22Rv1 (cell line): ENCODE measurements at regions not wholly inside any gene's neighbourhood (a gene's known extent, or its start where the extent isn't known, plus 50 kb on each side); places are given as distances from the start of the nearest gene placed in this dataset.
"Not testable (repeated sequence)": the region's sequence is repeated elsewhere in the genome, so short reads cannot be mapped to it uniquely, and the experiment has no call there.

Experiments
- H3K27ac ChIP-seq: fragments of 450-650 bp; 2 replicates; pipeline ENCODE4 v1.5.1; 2017
- CTCF ChIP-seq: fragments of 450-650 bp; IDR thresholded peaks from 2 replicates; pipeline ENCODE4 v1.5.1; 2017; ENCODE audit warnings: mild to moderate bottlenecking
- ZFX ChIP-seq: fragments of 450-650 bp; IDR thresholded peaks from 2 replicates; pipeline ENCODE4 v1.6.1; 2017; ENCODE audit warnings: antibody characterized with exemption, borderline replicate concordance

GRCh38 chr12:131511803-131512561 lies 198.9 kb upstream of the SFSWAP start:
- no peak for TF ChIP-seq CTCF
- TF ChIP-seq ZFX, result no peak
- H3K27ac ChIP-seq, result no peak overlapping the region

GRCh38 chr12:131513606-131514005 lies 197.3 kb upstream of the SFSWAP start:
- TF ChIP-seq ZFX, result no peak
- TF ChIP-seq CTCF, result no peak

GRCh38 chr12:131520553-131520952 lies 190.3 kb upstream of the SFSWAP start:
- H3K27ac ChIP-seq, result not testable (repeated sequence)

More at GRCh38 chr12:131513606-131514005, 197.3 kb upstream of the SFSWAP start:
- no peak overlapping the region for H3K27ac ChIP-seq

- no peak overlapping the region for H3K27ac ChIP-seq
- TF ChIP-seq CTCF (no peak), ZFX (no peak)
Observed at GRCh38 chr12:131521326-131521725, 189.6 kb upstream of the SFSWAP start.

- H3K27ac ChIP-seq, result no peak overlapping the region
- no peak for TF ChIP-seq ZFX
- TF ChIP-seq CTCF, result no peak
Observed at GRCh38 chr12:131525795-131526508, 184.9 kb upstream of the SFSWAP start.

- no peak overlapping the region for H3K27ac ChIP-seq
- TF ChIP-seq ZFX (no peak), CTCF (no peak)
Observed at GRCh38 chr12:131527092-131527491, 183.8 kb upstream of the SFSWAP start.

- TF ChIP-seq ZFX (no peak), CTCF (no peak)
- no peak overlapping the region for H3K27ac ChIP-seq
Observed at GRCh38 chr12:131527736-131528135, 183.2 kb upstream of the SFSWAP start.

- TF ChIP-seq ZFX (no peak), CTCF (no peak)
- no peak overlapping the region for H3K27ac ChIP-seq
Observed at GRCh38 chr12:131528144-131528543, 182.7 kb upstream of the SFSWAP start.
